ENCODE measurements at regions not wholly inside any gene's neighbourhood (a gene's known extent, or its start where the extent isn't known, plus 50 kb on each side); places are given as distances from the start of the nearest gene placed in this dataset.

- no peaks in the 10 kb centered on the region for H3K27me3 ChIP-seq
- TF ChIP-seq CTCF (IDR thresholded peaks at IDR 0.05) (no peak), POLR2A (IDR thresholded peaks at IDR 0.05) (no peak)
- no peak overlapping the region for H3K4me3 ChIP-seq
- ATAC-seq (no peak), DNase-seq (no peak)
- no CpG with 5 or more reads among the region's 4 CpGs for WGBS (ENCODE audit: insufficient coverage, low coverage, low lambda C conversion rate, missing lambda C conversion rate)
- intact Hi-C loops (cut with DNase I) = no loop called here
- no peaks in the 10 kb centered on the region for H3K36me3 ChIP-seq
- H3K27ac ChIP-seq = no peak overlapping the region
- H3K9me3 ChIP-seq = no peaks in the 10 kb centered on the region
- no peaks in the 10 kb centered on the region for H3K4me1 ChIP-seq
These were observed 144.1 kb upstream of the AJAP1 start for GRCh38 chr1:4510276-4510691.

- Histone ChIP-seq H3K4me3 (no peak overlapping the region), H3K27me3 (no peaks in the 10 kb centered on the region), H3K9me3 (no peaks in the 10 kb centered on the region), H3K36me3 (no peaks in the 10 kb centered on the region), H3K27ac (no peak overlapping the region), H3K4me1 (no peaks in the 10 kb centered on the region)
- ATAC-seq = no peak
- no peak for DNase-seq
- TF ChIP-seq CTCF (IDR thresholded peaks at IDR 0.05) = no peak
- no peak for TF ChIP-seq POLR2A (IDR thresholded peaks at IDR 0.05)
- WGBS (ENCODE audit: insufficient coverage, low coverage, low lambda C conversion rate, missing lambda C conversion rate) = 82% methylated on average over 4 of the region's 13 CpGs
- intact Hi-C loops (cut with DNase I) = no loop called here
These were observed 143.0 kb upstream of the AJAP1 start for GRCh38 chr1:4511374-4511773.

GRCh38 chr1:4512636-4513035, 141.8 kb upstream of the AJAP1 start:
- no peak for DNase-seq

GRCh38 chr1:4513685-4514084, 140.7 kb upstream of the AJAP1 start:
- 57% methylated on average over 5 of the region's 7 CpGs for WGBS (ENCODE audit: insufficient coverage, low coverage, low lambda C conversion rate, missing lambda C conversion rate)
- no peak for TF ChIP-seq POLR2A (IDR thresholded peaks at IDR 0.05)
- TF ChIP-seq CTCF (IDR thresholded peaks at IDR 0.05) = no peak
- Histone ChIP-seq H3K4me1 (no peaks in the 10 kb centered on the region), H3K9me3 (no peaks in the 10 kb centered on the region), H3K4me3 (no peak overlapping the region), H3K27ac (no peak overlapping the region), H3K27me3 (no peaks in the 10 kb centered on the region), H3K36me3 (no peaks in the 10 kb centered on the region)
- no peak for DNase-seq
- no peak for ATAC-seq
- intact Hi-C loops (cut with DNase I) = no loop called here

More at GRCh38 chr1:4512636-4513035, 141.8 kb upstream of the AJAP1 start:
- H3K9me3 ChIP-seq = no peaks in the 10 kb centered on the region
- no peak overlapping the region for H3K4me3 ChIP-seq
- H3K4me1 ChIP-seq = no peaks in the 10 kb centered on the region
- no peaks in the 10 kb centered on the region for H3K27me3 ChIP-seq
- no peaks in the 10 kb centered on the region for H3K36me3 ChIP-seq
- intact Hi-C loops (cut with DNase I) = no loop called here
- ATAC-seq = peak; percentile 36 to 64 (median 38)
- peak overlapping the region; percentile 21 to 24 (median 22) for H3K27ac ChIP-seq
- WGBS (ENCODE audit: insufficient coverage, low coverage, low lambda C conversion rate, missing lambda C conversion rate) = 48% methylated on average over 5 of the region's 6 CpGs
- TF ChIP-seq POLR2A (IDR thresholded peaks at IDR 0.05) (no peak), CTCF (IDR thresholded peaks at IDR 0.05) (no peak)

GRCh38 chr1:4515727-4516289, 138.6 kb upstream of the AJAP1 start:
- Histone ChIP-seq H3K36me3 (no peaks in the 10 kb centered on the region), H3K9me3 (no peaks in the 10 kb centered on the region), H3K27ac (no peak overlapping the region), H3K4me1 (no peaks in the 10 kb centered on the region), H3K4me3 (no peak overlapping the region), H3K27me3 (no peaks in the 10 kb centered on the region)
- intact Hi-C loops (cut with DNase I) = no loop called here
- peak; percentile 51 to 66 (median 60) for ATAC-seq
- TF ChIP-seq CTCF (IDR thresholded peaks at IDR 0.05) = no peak
- no peak for TF ChIP-seq POLR2A (IDR thresholded peaks at IDR 0.05)
- WGBS (ENCODE audit: insufficient coverage, low coverage, low lambda C conversion rate, missing lambda C conversion rate) = 28% methylated on average over 14 of the region's 15 CpGs
- peak in 1 of 3 donors; percentile 52 for DNase-seq

Measured in right lobe of liver (tissue), 6 donors.